ELF-1 (cell line): ENCODE measurements at regions not wholly inside any gene's neighbourhood (a gene's known extent, or its start where the extent isn't known, plus 50 kb on each side); places are given as distances from the start of the nearest gene placed in this dataset.

Experiments
- DNase-seq: peaks from one replicate; pipeline ENCODE4 v3.0.0-alpha.2; 2016; ENCODE audit warnings: low read depth, low spot score

DNA sequence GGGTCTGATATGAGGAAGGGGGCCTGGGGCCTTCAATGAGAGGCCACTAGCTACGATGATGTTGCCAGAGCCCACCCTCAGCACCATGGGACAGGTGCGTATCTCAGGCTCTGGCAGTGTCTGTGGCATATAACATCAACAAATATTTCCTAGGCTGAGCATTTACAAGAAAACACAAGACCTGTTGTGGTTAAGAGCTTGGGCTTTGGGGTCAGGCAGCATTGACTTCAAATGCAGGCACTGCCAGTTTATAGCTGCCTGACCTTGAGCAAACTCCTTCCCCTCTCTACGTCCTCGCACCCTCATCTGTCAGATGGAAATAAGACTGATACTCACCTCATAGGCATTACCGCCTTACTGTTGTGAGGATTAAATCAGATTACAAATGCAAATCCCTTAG, 156.0 kb downstream of the KATNAL1 start:
- DNase-seq = no peak

DNA sequence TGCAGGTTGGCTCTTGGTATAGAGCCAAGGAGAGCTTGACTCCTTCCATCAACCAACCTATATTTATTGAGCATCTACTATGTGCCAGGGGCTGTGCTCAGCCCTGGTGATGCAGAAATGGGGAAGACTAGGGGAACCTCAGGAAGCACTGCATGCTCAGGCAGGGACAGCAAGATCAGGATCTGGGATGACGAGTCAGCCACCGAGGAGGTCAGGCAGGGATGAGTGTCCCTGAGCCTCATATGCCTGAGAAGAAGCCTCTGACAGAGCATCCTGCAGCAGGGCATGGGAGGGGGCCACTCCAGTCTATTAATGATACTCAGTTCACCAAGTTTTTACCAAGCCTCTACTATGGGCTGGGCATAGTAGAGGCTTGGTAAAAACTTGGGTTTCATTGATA, 158.1 kb downstream of the KATNAL1 start:
- no peak for DNase-seq

DNA sequence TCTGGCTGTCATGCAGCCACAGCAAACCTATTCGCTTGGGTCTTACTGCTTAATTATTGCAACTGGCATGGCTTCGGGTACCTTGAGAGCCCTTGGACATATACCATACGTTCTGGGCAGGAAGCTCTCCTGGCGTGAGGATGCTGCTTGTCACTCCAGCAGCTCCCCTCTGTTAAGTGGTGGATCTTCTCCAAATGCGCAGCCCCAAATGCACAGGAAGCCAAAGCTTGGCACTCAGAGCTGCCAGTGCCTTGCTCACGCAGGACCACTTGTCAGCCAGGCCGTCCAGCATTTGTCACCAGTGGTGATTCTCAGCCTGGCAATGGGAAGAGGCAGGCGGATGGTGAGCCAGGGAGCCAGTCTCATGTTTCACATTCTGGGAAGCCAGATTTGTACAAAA, 158.6 kb downstream of the KATNAL1 start:
- DNase-seq = no peak

DNA sequence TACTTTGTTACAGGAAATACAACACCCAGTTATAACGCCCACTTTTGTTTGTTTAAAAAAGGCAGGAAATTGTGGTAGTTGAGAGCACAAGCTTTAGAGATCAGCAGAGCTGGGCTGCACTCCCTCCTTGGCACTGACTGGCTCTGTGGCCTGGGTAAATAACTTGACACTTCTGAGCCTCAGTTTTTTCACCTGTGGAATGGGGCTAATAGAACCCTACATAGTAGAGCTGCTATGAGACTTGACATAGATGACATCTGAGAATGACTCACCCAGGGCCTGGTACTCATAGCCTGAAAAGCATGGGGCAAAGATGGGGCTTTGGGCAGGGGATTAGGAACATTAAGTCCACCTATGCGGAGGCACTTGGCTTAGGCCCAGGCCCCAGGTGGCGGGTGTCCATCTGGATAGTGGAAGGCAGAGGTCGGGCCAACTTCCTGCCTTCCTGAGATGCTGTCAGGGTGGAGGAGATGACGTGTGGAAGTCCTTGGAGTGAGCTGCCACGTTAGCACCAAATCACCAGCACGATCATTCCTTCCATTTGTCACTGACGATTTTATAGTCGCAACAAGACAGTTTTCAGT, 159.1 kb downstream of the KATNAL1 start:
- DNase-seq = no peak

DNA sequence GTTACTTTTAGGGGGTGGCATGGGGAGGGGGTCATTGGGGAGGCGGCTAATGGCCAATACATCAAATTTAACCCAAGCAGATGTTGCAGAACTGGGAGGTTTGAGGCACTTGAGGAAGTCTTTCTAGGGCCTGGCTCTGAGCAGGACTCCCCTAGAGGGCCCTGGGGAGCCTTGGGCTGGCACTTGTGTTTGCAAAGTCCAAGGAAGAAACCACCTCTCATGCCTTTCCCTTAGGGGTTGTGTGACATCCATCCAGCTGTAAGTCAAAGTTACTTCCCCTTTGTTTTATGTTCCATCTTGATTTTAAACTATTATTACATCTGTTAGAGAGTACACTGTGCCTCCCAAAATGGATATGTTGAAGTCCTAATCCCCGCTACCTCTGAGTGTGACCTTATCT, 159.9 kb downstream of the KATNAL1 start:
- no peak for DNase-seq

DNA sequence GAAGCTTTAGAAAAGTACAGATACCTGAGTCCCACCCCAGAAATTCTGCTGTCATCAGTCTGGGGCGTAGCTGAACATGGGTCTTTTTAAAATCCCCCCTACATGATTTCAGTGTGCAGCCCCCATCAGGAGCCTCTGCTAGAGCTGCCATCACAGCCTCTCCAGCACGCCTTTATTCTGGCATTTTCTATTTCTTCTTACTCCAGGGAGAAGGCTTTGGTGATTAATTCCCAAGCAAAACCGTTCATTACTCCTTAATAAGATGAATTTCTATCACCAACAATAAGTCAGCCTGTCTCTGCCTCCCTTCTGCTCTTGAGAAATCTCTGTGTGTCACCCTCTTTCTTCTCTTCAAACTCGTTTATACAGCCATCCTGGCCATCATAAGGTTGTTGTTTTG, 160.3 kb downstream of the KATNAL1 start:
- DNase-seq = no peak

DNA sequence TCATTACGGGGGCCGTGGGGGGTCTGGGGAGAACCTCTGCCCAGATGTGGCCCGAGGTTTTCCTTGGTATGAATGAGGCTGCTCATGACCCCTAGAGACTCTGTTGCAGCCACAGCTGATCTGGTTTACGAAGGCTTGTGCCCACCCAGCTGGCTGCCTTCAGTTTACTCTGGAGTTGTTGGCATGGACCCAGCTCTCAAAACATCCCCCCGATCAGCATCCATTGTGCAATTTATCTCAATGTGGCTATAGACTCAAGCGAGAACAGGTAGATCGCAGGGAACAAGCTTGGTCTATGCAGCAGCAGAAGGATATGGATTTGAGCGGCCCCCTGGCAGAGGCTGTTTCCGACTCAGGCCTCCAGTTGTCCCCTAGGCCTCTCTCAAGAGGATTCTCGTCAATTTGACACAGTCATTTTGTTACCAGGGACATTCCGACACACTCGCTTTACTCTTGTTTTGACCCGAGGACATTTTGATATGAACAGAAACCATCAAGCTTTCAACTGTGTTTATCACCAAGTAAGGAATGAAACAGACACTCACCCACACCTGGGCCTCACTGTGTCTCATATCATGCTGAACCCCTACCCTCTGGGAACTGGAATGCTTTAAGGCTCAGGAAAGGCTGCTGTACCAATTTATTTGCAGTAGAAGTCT, 161.5 kb downstream of the KATNAL1 start:
- DNase-seq = no peak

DNA sequence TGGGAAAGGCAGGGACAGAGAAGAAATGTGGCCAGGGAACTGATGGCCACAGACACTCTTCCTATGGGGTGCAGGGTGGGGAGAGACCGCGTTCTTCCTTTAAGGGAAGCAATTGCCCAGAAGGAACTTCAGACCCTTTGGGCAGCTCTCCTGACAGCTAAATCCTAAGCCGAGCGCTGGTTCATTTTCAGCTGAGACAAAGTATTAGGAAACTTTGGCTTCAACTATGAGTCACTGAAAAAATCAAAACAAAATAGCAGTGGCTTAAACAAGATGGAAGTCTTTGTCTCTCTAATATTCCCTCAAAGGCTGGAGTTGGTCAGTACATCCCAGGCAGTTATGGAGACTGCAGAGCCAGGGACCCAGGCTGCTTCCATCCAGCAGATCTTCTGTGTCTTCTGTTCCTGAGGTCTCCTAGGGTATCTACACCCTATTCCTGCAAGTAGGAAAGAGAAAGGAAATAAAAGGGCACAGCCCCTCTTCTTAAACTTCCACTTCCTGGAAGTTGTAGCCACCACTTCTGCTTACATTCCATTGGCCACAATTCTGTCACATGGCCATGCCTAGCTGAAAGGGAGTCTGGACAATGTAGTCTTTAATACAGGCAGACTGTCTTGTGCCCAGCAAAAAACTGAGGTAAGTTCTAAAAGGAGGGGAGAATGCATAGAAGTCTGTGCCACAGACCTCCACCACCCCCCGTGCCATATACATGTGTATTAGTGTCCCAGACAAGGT, 163.5 kb downstream of the KATNAL1 start:
- no peak for DNase-seq

DNA sequence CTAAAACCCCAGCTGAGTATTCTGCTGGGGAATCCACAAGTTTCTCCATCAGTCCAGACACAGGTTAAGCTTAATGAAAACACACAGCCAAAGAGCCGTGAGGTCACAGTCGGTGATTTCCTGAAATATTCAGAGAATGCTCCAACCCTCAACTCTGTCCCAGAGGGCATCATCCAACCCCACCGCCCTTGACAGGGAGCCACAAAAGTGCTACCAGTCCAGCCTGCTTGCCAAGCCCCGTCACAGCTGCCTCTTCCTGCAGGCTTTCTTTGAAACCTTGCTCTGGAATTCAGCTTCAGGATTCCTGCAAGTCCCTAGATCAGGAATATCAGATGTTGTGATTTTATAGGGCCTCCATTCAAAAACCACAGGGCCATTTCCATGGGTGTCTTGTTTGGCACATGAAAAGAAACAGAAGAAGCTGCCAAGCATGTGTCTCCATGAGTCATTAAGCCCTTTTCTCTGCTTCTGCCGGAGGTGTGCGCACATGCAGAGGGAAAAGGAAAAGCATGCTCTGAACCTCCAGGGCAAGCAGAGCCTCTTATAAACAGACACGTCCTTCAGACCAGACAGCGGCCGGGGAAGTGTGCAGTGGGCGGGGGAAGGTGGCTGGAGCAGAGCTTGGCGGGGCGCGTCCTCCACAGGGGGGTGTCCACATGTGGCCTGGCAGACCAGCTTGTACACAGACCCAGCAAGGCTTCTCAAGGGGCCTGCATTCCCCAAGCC, 164.7 kb downstream of the KATNAL1 start:
- DNase-seq = peak; percentile 93

DNA sequence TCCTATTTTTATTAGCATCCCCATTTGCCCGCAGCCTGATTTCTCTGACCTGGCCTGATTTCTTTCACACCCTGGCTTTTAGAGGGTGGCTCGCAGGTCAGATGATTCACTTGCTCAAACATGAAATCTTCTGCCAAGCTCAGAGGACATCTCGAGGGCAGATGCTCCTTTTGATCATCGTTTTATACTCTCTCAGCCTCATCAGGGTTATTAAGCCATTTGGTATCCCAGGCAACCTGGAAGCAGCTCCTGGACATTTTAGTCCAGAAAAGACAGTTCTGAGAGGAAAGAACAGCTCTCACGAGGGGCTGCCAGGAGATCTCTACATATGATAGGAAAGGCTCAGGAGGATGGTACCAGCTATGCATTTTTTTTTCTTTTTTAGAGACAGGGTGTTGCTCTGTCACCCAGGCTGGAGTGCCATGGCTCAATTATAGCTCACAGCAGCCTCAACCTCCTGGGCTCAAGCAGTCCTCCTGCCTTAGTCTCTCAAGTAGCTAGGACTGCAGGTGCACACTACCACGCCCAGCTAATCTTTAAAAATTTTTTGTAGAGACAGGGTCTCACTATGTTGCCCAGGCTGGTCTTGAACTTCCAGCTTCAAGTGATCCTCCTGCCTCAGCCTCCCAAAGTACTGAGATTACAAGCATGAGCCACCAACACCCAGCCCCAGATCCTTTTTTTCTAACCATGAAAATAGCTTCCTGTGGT, 165.4 kb downstream of the KATNAL1 start:
- DNase-seq = no peak

DNA sequence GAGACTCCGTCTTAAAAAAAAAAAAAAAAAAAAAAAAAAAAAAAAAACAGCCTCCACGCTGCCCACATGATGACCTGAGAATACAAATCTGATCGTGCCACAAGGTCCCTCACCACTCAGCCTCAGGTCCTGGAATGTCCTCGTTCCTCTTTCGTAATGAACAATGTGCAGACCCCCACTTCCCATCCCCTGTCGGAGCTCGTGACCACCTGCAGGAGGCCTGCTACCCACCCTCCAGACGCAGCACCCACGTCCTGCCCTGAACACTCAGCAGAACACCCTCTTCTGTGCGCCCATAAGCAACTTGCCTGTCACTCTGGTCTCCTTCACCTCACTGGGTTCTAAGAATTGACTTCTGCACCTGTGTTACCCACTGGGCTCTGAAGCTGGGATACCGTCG, 166.4 kb downstream of the KATNAL1 start:
- DNase-seq = no peak

DNA sequence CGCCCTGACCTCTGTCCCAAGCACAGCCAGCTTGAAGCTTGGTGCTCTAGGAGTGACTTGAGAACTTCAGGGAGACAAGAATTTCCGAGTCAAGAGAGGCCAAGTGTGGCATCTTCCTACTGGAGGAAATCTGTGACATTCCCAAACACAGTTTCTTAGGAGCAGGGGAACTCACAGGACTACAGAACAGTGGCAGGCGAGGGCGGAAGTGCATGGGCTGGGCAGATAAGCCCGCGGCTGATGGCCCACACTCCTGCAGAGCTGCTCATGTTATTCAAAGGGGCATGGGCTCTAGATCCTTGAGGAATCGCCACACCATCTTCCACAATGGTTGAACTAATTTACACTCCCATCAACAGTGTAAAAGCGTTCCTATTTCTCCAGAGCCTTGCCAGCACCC, 168.8 kb downstream of the KATNAL1 start:
- no peak for DNase-seq

DNA sequence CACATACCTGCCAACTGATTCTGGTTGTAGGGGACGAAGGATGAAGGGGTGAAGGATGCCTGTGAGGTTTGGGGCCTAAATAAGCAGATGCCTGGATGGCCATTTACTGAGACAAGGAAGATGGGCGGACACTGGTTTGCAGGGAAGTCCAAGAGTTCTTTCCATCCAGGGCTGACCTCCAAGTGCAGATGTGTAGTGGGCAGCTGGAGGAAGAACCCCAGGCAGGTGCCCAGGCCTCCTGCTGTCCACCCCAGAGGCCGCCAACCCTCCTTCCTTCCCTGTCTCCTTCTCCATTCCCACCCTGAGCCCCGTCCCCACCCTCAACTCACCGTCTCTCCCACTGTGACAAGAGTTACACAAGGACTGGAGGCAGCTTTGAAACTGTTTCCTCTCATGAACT, 171.5 kb downstream of the KATNAL1 start:
- no peak for DNase-seq

DNA sequence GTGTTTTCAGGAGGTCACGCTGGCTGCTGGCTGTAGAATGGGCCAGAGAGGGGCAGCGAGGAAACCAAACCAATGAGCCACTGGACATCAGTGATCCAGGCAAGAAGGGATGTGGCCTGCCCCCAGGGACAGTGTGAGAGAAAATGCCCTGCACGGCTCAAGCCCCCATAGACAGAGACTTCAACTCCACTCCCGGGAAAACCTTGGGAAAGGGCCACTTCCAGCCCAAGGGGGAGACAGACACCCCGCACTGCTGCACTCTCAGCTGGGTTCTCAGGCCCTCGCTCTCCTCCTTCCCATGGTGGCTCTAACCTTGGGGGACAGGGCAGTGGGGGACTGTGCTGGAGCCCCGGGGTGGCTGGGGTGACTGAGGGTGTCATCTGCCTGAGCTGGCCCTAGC, 172.0 kb downstream of the KATNAL1 start:
- no peak for DNase-seq

DNA sequence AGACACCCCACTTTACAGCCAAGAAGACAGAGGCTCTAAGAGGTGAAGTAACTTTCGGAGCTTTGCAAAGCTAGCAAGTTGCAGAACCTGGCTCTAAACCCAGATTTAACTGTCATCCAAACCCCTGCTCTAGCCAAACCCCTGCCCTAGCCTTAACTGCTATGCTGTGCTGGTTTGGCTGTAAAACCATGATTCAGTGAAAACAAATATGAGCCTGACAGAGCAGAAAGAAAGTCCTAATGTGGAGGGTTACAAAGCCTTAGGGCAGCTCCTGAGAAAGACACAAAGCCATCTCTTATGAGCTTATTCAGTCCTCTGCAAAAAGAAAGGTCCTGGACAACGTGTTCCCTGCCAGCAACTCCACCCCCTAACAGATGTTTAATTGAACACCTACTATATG, 172.8 kb downstream of the KATNAL1 start:
- DNase-seq = no peak

DNA sequence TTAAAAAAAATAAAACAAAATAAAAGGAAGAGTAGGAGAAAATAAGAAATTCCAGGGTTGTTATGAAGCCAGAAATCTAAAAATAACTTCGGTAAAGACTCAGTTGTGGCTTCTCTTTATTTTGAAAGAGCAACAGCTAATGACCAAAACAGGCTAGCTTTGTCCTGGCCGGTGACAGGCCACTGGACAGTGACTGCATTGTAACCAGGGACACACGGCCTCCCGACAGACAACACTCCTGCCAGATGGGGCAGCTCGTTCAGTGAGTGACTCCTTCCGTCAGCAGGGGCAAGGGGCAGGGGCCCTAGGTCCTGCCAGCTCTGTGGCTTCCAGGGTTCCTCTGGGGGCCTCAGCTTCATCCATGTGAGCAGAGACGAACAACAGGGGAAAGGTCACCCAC, 173.4 kb downstream of the KATNAL1 start:
- DNase-seq = no peak

DNA sequence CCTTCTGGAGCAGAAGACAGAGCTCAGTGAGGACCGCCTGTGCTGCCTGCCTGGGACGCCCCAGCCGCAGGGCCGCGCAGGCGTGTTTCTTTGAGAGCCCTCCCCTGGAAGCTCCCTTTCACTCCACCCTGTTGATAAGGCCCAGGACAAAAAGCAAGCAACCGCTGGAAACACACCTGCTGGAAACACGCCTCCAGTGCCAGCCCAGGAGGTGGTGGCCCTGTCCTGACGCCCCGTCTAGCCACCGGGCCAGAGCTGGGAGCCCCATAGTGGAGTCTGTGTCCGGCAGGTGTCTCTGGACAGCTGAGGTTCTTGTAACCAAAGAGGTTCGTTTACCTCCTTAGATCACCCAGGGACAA, 173.8 kb downstream of the KATNAL1 start:
- DNase-seq = no peak

DNA sequence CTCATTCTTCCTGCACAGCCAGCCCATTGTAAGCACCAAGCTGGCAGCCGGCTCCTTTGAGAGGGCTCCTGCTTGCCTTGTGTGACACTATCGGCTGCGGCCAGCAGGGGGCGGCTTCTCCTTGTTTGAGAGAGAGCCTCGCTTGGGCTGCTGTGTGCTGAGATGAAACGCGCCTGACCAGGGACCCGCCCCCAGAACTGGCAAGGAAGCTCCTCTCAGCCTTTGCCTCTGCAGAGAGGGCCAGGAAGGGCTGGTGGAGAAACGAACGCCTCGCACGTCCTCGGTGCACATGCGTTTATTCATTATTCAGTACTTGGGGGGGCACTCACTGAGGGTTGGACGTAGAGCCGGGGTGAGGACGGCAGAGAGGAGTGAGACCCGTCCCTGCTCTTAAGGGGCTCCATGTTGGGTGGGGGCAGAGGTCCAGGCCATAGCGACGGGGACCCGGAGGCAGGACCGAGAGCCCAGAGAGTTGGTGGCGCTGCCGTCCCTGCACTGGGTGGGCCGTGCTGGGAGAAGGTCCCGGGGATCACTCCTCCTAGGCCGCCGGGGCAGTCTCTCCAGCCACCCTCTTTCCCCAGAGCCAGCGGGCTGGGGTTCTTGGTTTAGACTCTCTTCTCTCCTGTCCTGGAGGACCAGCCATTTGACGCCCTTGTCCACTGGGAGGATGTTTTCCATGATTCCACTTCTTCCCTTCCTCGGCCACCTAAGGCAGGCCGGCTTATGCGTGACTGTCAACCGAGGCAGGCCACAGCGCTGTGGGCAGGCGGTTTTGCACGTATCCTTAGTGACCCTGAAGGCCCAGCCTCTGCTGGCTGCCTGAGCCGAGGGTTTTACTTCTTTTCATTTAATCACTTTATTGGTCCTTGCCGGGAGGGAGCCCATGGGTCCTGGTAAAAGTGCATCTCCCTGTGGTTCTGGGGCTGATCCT, 174.5 kb downstream of the KATNAL1 start:
- DNase-seq = peak; percentile 98

DNA sequence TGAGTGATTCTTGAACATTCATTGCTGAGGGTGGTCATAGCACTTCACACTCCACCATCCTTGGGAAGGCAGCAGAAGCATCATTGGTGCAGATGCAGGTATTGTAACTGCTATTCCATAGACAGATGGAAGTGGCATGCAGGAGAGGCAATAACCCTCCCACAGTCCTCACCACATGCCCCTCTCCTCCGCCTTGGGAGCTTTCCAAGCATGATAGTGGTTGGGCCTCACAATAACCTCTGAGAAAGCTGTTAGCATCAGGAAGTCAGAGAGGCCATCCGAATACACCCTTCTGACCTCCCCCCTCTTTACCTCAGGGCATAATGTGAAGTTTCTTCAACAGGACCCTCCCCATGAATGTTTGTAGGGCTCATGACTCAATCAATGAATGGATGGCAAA, 177.9 kb downstream of the KATNAL1 start:
- DNase-seq = no peak

DNA sequence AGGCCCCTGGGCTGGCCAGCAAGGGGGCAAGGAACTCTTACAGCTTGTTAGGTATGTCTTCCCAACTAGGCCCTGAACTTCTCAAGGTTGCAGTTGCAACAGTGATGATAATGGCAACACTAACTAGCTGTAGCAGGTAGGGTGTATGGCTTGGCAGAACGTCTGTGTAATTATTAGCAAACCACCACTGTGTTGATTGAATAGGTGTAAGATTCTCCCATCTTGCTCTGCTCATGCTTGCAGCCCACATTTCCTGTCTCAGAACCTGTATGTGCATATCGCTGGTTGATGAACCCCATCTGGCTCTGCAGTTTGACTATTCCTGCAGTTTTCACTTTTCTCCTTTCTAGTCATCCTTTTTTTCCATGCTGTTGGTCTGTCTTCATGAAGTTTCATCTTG, 178.8 kb downstream of the KATNAL1 start:
- no peak for DNase-seq

DNA sequence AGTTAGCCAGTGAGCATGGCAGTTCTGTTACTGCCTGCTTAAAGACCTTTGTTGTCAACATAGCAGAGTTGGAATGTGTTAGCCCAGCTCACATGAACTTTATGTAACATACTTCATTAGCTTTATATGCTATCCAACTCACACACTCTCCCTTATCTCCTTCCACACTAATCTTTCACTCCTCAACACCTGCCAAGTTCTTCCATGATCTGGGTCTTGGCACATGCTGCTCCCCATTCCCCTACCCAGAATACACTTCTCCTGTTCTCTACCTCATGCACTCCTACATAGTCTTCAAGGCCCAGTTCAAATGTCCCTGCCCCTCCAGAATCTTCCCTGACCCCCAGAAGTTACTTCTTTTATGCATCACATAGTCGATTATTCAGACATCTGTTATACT, 179.3 kb downstream of the KATNAL1 start:
- DNase-seq = no peak
